M059J (cell line): ENCODE measurements at regions not wholly inside any gene's neighbourhood (a gene's known extent, or its start where the extent isn't known, plus 50 kb on each side); places are given as distances from the start of the nearest gene placed in this dataset.
A peak's percentile ranks its signal among the peaks of the same experiment; 100 is the strongest.
"Not testable (repeated sequence)": the region's sequence is repeated elsewhere in the genome, so short reads cannot be mapped to it uniquely, and the experiment has no call there.

Experiments used
- DNase-seq: peaks from one replicate; pipeline ENCODE4 v3.0.0-alpha.2; 2012; ENCODE audit warnings: low read depth

DNA sequence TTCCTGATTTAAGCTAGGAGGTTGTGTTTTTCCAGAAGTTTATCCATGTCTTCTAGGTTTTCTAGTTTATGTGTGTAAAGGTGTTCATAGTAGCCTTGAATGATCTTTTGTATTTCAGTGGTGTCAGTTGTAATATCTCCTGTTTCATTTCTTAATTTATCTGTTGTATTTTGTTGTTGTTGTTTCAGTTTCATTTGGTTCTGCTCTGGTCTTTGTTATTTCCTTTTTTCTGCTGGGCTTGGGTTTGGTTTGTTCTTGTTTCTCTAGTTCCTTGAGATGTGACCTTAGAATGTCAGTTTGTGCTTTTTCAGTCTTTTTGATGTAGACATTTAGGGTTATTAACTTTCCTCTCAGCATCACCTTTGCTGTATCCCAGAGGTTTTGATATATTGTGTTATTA is 62.8 kb downstream of the SCP2D1 start:
- not testable (repeated sequence) for DNase-seq

DNA sequence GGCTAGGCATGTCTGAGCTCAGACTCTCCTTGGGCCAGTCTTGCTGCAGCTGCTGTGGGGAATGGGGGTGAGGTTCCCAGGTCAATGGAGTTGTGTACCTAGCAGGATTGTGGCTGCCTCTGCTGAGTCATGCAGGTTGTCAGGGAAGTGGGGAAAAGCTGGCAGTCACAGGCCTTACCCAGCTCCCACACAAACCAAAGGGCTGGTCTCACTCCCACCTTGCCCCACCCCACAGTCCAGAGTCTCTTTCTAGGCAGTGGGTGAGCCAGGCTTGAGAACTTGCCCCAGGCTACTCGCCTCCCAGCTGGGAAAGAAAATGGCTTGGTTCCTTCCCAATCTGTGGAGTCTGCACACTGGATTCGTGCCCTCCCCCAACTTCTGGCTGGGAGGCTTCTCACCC is 65.7 kb downstream of the SCP2D1 start:
- DNase-seq, result peak; percentile 69

DNA sequence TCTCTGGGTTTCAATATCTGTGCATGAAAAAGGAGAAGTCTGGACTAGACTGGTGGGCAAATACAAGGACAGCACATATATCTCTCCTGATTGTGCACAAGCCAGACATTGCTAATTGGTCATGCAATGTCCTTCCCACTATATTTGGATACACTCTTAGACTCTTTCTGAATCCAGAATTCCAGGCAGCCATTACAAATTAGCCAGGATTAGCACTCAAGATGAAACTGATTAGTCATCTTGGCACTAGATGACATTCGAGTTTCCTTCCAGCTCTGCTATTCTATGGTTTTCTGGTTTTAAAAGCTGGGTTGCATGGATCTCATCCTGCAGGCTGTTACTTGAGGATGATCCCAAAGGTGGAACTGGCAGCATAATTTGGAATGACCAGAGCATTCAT is 73.2 kb downstream of the SCP2D1 start:
- DNase-seq, result no peak

DNA sequence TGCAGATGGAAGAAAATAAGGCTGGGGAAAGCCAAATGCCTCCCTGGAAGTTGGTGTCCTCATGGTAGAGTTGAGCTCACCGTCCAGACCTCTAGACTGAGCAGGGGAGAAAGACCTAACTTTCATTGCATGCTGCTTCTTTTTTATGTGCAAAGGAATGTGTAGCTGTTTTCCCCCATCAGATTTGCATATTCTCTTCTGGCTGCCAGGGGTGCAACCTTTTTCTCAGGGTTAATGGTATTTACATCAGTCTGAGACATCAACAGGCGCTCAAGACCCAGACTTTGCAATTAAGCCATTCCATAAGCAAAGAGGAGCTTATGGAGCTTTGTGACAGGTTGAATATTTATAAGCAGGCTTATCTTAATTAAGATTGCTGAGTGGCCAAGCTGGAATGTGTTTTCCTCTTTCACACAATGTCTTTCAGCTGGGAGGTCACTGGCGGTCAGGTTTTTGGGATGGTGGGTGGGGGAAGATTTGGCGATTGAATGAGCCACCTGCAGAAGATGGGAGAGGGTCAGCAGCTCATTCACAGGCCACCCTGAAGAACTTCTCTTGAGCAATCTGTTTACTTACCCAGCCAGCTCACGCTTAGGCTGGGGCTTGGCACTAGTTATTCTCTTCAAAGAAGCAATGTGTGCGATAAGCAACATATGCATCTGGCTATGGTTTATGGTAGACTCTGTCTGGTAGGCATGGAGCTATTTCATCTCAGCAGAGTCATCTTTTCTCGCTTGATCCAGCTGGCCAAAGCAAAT is 88.6 kb downstream of the SCP2D1 start:
- no peak for DNase-seq

DNA sequence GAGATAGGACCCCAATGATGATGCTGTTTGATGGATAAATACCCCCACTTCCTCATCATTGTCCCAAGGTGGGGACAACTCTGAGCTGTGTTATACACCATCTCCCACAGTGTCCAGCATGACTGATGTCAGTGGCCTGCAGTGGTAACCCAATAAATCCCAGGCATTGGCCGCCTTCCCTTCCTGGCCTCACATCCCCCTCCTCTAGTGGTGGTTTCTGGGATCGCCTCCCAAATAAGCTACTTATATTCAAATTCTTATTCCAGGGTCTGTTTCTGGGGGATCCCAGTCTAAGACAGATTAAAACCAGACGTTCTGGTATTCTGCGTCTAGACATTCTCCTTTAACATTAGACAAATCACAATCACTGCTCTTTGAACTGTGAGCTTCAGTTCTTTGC is 90.6 kb downstream of the SCP2D1 start:
- no peak for DNase-seq

DNA sequence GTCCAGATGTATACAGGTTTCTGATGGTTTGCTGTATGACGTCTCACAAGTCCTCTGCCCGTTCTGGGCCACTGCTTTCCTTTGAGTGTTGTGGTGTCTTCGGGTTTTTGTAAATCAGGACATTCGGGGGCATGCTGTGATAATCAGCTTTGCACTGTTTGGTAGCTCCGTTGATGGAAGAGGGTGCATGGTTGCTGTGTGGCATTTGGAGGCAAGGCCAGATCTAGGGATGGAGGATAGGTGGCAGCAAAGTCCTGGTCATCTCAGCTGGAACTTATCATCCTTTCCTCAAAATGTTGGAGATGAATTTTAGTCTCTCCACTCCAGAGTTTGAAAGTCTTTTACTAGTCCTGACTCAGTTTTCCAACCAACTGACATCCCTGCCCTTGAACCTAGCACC is 91.0 kb downstream of the SCP2D1 start:
- peak; percentile 12 for DNase-seq

DNA sequence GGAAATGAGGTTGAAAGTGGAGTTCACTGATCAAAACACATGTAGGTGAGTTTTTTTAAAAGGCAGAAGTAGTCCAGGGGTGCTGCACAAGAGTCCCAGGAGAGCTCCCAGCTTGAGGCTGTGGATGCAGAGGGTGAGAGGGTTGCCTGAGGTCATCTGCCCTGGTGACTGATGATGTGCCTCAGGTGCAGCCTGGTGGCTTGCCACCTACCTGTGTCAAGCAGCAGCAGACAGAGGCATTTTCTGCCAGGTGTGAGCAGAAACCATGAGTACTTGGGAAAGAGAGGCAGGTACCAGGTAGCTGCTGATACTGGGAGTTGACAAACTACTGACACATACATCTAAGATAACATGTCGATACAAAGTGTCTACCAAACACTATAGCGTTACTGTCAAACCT is 92.5 kb downstream of the SCP2D1 start:
- DNase-seq, result no peak

DNA sequence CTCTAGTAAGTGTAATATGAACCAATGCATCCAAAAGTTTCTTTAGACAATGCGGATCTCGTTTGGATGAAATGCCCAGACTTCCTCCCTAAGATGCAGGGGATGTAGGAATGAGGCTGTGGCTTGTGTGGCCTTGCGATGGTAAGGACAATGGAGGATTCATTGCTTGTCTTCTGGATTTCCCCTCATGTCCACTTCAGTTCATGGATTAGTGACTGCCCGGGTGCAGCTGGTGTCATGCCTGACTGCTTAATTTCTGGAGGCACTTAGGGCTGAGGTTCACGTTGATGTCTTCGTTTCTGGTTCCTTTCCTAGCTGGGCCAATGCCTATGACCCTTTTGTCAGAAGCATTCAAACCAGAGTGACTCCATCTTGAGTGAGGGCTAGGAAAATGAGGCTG is 93.8 kb downstream of the SCP2D1 start:
- DNase-seq, result no peak

DNA sequence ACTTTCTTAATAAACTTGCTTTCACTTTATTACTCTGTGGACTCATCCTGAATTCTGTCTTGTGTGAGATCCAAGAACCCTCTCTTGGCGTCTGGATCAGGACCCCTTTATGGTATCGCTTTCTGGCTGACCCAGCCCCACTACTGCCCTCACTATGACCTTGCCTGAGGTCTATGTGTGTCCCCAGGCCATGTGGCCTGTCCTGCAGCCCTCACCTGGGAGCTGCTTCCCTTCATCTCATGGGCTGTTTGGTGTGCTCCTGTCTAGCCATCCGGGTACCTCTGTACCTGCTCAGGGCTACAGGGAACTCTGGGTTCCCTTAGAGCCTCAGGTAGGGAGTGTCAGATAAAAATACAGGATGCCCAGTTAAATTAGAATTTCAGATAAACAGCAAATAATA is 94.5 kb downstream of the SCP2D1 start:
- no peak for DNase-seq

DNA sequence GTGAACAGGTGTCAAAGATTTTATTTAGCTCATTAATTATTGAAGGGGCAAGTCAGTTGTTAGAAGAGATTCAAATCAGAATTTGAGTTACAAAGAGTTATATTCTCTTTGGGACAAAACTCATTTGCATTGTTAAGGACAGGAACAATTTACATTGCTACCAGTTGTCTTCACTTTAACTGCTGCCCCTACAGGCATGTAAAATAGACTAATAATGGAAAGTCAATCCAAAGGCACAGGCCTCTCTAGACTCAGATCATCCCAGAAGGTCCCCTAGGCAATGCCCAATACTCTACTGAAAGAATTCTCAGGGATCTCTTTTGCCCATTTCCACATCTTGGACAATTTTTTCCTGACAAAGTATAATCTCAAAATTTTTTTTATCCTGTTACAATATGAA is 95.7 kb downstream of the SCP2D1 start:
- DNase-seq, result no peak

DNA sequence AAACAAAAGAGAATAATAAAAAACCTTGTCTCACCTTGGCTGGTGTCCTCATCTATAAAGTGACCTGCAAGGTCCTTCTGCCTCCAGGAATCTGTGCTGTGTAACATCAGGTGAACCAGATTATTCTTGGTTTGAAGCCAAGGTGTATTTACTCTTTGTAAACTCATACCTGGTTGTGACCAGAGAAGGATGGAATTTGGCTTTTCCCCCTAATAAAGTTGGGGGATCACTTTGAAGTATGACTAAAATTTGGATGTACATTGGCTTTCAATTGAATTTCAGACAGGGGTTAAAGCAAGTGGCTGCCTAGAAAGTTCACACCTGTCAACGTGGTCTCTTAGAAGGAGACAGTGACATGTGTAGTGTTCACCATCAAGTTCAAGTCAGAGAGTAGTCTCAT is 100.1 kb downstream of the SCP2D1 start:
- DNase-seq, result no peak

DNA sequence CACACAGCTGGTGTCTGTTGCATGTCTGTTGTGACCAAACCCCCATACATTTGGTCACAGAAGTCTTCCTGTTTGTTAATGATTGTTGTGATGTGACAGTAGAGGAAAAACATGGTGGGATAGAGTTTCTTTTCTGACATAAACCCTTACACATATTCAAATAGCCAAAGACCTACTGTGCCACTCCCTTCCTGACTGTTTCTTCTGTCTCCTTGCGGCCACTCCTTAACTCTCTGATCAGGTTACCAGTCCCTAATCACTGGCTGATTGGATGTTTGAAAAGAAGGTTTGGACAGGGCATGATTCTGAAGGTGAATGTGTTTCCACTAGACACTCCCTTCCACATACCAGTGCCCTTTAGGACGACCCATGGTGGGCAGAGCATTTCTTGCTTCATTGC is 101.2 kb downstream of the SCP2D1 start:
- no peak for DNase-seq

DNA sequence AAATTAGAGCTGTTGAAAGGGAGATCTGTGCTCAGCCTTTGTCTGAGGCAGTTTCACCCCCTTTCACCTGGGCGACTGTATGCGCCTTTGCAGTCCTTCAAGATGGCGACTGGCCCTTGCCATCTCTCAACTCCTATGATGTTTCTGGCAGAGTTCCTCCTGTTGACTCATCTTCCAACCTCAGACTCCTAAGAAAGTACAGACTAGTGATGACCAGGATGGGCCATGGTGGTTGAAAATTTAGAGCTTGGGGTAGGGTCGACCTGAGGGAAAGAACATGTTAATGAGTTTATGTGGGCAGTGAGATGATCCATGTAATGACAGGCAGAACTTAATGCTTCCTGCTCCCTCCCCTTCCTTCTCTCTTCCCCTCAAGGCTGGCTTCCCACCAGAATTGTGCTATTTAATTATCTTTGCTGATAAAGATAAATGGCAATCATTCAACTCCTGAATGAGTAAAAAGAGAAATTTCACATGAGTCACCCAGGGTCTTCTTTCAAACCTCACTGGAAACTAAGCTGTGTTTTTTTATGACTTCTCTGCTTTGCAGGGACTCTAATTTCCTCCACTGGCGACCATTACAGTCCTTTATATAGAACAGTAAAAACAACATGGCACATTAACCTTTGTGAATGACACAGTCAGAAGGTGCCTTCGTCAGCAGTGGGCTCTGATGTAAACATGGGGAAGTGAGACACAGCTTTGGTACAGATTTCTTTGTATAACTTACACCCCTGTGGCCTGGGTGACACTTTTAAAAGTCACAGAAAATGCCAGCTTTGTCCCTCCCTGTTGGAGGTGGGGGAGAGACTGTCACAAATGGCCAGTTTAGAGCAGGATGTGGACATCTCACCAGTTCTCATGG is 103.5 kb downstream of the SCP2D1 start:
- DNase-seq, result peak; percentile 44

DNA sequence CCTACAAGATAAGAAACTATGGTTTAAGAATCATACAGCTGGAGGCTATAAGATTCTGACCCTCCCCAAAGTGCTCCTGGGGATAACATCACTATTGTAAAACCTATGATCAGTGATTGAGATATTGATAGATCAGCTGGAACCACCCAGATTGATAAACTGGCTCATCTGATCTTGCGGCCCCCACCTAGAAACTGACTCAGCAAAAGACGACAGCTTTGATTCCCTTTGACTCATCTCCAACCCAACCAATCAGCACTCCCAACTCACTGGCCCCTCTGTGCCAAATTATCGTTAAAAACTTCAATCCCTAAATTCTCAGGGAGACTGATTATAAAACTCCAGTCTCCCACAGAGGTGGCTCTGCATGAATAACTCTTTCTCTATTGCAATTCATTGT is 106.4 kb downstream of the SCP2D1 start:
- DNase-seq, result no peak

DNA sequence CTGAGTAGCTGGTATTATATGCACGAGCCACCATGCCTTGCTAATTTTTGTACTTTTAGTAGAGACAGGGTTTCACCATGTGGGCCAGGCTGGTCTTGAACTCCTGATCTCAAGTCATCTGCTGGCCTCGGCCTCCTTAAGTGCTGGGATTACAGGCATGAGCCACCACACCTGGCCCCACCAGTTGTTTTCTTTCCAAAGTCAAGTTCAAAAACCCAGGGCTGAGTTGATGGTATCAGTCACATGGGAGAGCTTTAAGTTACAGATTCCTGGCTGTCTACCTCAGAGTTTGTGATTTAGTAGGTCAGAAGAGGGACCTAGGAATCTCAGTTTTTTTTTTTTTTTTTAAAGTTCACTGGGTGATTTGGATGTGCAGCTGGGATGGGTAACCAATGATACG is 107.7 kb downstream of the SCP2D1 start:
- no peak for DNase-seq

DNA sequence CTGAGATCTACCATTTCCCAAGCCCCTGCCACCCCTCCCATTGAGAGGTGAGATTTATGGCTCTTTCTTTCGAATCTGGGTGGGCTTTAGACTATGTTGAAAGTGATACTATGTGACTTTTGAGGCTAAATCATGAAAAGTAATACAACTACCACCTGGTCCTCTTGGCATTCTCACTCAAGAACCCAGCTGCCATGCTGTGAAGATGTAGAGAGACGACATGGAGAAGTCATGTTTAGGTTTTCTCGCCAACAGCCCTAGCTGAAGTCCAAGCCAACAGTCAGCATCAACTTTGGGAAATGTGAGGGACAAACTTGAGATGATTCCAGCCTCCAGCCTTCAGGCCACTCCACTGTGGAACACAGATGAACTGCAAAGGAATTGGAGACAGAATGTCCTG is 108.7 kb downstream of the SCP2D1 start:
- no peak for DNase-seq

DNA sequence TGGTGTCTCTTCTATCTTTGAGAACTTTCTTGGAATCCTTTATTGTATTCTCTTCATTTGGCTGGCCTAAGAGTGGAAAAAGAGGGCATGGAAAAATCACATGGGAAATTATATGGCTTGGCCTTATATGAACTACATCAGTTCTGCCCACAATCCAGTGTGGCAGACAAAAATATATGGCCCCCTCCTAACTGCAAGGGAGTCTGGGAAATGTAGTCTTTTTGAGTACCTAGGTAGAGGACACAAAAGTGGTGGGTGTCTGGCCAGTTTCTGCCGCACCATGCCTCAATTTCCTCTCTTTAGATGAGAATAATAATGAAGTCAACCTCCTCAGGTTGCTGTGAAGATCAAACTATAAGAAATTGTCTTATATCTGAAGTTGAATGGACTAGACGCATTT is 109.3 kb downstream of the SCP2D1 start:
- DNase-seq, result no peak

DNA sequence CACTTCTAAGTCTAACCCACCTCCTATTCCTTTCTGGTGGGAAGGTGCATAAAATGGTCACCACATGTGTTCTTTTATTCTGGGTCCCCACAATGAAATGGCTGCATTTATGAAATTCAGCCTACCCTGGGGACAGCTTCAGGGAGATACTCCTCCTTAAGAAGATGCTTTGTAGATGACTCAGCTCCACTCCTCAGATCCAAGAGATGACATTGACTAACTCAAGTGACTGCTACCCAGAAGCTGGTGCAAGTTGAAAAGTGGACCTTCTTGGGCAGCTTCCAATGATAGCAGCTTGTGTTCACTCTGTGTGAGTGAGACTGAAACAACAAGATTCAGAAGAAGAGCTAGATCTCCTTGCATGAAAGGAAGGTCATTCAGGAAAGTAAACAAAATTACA is 113.4 kb downstream of the SCP2D1 start:
- DNase-seq, result peak; percentile 19

DNA sequence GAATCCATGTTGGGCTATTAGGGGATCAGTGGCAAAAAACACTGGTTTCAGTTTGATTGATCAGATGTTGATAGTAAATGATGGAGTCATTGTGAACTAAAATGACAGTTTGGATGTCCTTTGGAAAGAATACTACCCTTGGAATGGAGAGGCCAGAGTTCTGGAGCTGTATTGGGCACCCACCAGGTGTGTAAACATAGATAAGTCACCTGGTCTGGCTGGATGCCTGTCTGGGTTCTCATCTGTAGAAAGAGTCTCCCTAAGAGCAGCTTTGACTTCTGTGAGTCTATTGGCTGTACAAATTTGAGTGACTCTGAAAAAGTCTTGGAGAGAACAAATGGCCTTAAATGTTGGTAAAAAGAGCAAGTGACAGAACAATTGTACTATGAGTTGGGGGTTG is 115.0 kb downstream of the SCP2D1 start:
- DNase-seq, result no peak

DNA sequence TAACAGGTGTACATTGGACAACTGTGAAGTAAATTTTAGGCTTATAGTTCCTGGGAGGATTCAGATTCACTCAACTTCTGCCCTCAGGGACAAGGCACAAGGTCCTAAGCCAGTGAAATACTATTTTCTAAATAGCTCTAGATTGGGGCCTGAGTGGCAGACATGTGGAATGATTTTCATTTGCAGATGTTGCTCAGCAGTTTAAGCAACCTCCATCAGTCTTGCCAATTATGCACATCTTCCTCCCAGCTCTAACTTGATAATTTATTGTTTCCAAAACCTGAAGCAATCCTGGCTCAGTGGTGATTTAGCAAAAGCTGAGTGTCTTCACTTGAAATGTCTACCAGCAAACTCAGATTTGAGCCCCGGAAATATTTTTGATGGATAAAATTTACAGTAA is 116.2 kb downstream of the SCP2D1 start:
- no peak for DNase-seq

DNA sequence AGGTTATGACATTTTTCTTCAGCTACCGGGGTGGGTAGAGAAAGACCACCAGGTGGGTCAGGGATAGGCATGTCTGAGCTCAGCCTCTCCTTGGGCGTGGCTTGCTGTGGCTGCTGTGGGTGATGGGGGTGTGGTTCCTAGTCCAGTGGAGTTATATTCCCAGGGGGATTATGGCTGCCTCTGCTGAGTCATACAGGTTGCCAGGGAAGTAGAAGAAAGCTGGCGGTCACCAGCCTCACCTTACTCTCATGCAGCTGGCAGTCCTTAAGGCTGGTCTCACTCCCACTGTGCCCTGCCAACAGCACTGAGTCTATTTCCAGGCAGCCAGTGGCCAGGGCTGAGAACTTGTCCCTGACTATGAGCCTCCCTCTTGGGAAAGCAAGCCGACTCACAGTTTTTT is 130.0 kb downstream of the SCP2D1 start:
- peak; percentile 11 for DNase-seq

DNA sequence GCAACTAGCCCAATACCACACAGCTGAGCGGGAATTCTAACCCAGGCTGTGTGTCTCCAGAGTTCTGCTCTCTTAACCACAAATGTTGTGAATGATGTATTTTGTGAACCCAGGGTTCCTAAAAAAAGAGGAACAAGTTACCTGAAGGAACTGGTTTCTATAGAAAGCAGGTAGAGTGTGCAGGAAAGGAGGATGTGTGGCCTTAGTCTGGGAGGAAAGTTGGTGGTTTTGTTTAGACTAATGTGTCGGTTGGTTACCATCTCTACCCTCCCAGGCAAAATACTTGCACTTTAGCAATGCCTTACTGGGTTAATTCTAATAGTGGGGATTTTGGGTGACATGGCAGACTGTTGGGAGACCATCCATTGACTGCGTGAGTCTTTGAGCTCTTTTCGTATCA is 143.3 kb downstream of the SCP2D1 start:
- DNase-seq, result no peak

DNA sequence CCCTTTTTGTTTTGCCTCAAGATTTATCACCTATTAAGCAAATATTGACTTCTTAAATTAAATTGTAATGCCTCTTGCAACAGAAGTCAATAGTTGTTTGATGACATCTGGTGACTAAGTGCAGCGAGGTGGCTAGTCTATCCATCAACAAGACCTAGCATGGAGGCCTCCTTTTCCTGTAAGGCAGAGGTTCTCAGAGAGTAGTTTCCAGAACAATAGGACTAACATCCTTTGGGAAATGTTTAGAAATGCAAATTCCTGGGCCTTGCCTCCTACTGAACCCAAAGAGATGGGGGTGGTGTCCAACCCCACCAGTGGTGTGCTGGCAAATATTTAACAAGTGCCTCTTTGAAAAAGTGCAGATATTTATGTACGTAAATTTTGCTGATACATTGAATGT is 143.7 kb downstream of the SCP2D1 start:
- DNase-seq, result no peak
